A549 (cell line): ENCODE measurements at regions not wholly inside any gene's neighbourhood (a gene's known extent, or its start where the extent isn't known, plus 50 kb on each side); places are given as distances from the start of the nearest gene placed in this dataset.

Experiments
- CBX2 ChIP-seq: fragments of 200-600 bp; sonication (generic); IDR thresholded peaks from 2 replicates; pipeline ENCODE4 v1.6.1; 2016; ENCODE audit warnings: low read depth, mild to moderate bottlenecking, borderline replicate concordance
- CTCF ChIP-seq: fragments of >200 bp; sonication (Bioruptor Twin); formaldehyde crosslinking; IDR thresholded peaks from 3 replicates; pipeline ENCODE4 v1.5.1; 2016
- ELK1 ChIP-seq: fragments of 150-350 bp; IDR thresholded peaks from 2 replicates; pipeline ENCODE4 v1.6.1; 2014; ENCODE audit warnings: low read depth, mild to moderate bottlenecking, low read length
- FOXS1 ChIP-seq: fragments of 250-450 bp; sonication (Bioruptor Pico); IDR thresholded peaks from 2 replicates; pipeline ENCODE4 v1.5.0; 2020; ENCODE audit warnings: mild to moderate bottlenecking, moderate library complexity
- HMGXB4 ChIP-seq: fragments of 250-450 bp; sonication (Bioruptor Pico); IDR thresholded peaks from 2 replicates; pipeline ENCODE4 v1.5.0; 2021; ENCODE audit warnings: mild to moderate bottlenecking, moderate library complexity, borderline replicate concordance
- MAZ ChIP-seq: fragments of 150-350 bp; IDR thresholded peaks from 2 replicates; pipeline ENCODE4 v1.6.1; 2014; ENCODE audit warnings: antibody characterized with exemption, low read depth, low read length, borderline replicate concordance
- NR3C1 ChIP-seq: fragments of >200 bp; sonication (Bioruptor Twin); formaldehyde crosslinking; IDR thresholded peaks from 3 replicates; pipeline ENCODE4 v1.6.1; 2017
- PHF8 ChIP-seq: fragments of 200-600 bp; sonication (generic); IDR thresholded peaks from 2 replicates; pipeline ENCODE4 v1.6.1; 2016; ENCODE audit warnings: low read depth, mild to moderate bottlenecking, antibody characterized with exemption, moderate library complexity, borderline replicate concordance

- TF ChIP-seq CTCF (no peak), HMGXB4 (CRISPR knock-in tag) (no peak), PHF8 (no peak), ELK1 (no peak), CBX2 (no peak), FOXS1 (no peak), MAZ (no peak), NR3C1 (no peak)
Measured at GRCh38 chr1:66450847-66451246, 83.1 kb upstream of the SGIP1 start.
